Ascending aorta (tissue), 2 donors: ENCODE measurements at regions not wholly inside any gene's neighbourhood (a gene's known extent, or its start where the extent isn't known, plus 50 kb on each side); places are given as distances from the start of the nearest gene placed in this dataset.

Source experiments
- DNase-seq, 2 donors: peaks; one replicate each; pipeline ENCODE4 v3.0.0-alpha.2; 2019; ENCODE audit warnings: low spot score in 2 of 2
- H3K27ac ChIP-seq, 2 donors: fragments of 200-600 bp; sonication (generic); one replicate each; pipeline ENCODE4 v1.5.1; 2016 to 2017; ENCODE audit warnings: mild to moderate bottlenecking in 1 of 2
- H3K27me3 ChIP-seq: fragments of 200-600 bp; sonication (generic); one replicate; pipeline ENCODE4 v1.5.1; 2017
- H3K36me3 ChIP-seq, 2 donors: fragments of 200-600 bp; sonication (generic); one replicate each; pipeline ENCODE4 v1.5.1; 2016
- H3K4me1 ChIP-seq, 2 donors: fragments of 200-600 bp; sonication (generic); one replicate each; pipeline ENCODE4 v1.5.1; 2016 to 2017; ENCODE audit warnings: mild to moderate bottlenecking in 1 of 2
- H3K4me3 ChIP-seq, 2 donors: fragments of 200-600 bp; sonication (generic); one replicate each; pipeline ENCODE4 v1.5.1; 2016 to 2017; ENCODE audit warnings: mild to moderate bottlenecking in 1 of 2
- H3K9me3 ChIP-seq, 2 donors: fragments of 200-600 bp; sonication (generic); one replicate each; pipeline ENCODE4 v1.5.1; 2016
- intact Hi-C: fragments of 100-400 bp; cut with DNase I; formaldehyde crosslinking; loops from one replicate; pipeline ENCODE4 v1.15.1; 2023
- TF ChIP-seq, protein P1 (sequence below), 3 experiments: fragments of 200-600 bp in 2 of 3; fragments of 450-650 bp in 1 of 3; sonication (generic) in 2 of 3; IDR thresholded peaks; one replicate each; pipeline ENCODE4 v1.5.1; 2016 to 2019; ENCODE audit warnings: antibody characterized with exemption in 3 of 3, mild to moderate bottlenecking in 1 of 3, moderate library complexity in 1 of 3

DNA sequence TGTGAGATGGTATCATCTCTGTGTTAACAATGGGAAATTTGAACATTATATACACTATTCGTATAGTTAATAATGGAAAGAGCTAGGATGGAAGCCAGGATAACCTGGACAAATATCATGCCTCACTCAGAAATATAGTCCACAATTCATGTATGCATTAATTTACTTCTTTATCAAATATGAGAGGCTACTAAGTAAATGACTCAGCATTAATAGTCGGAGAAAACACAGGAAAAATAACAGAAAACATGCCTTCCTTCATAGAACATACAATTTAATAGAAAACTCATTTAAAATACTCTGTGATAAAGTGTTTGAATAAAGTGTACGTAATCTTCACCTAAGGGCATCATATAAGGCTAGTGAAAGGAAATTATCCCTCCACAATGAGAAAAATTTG is 383.4 kb upstream of the SLITRK5 start:
- Histone ChIP-seq H3K4me1 (no peaks in the 10 kb centered on the region), H3K4me3 (no peak overlapping the region), H3K36me3 (no peaks in the 10 kb centered on the region), H3K27me3 (no peaks in the 10 kb centered on the region), H3K9me3 (no peaks in the 10 kb centered on the region), H3K27ac (no peak overlapping the region)
- DNase-seq: no peak
- TF ChIP-seq, protein P1, sequence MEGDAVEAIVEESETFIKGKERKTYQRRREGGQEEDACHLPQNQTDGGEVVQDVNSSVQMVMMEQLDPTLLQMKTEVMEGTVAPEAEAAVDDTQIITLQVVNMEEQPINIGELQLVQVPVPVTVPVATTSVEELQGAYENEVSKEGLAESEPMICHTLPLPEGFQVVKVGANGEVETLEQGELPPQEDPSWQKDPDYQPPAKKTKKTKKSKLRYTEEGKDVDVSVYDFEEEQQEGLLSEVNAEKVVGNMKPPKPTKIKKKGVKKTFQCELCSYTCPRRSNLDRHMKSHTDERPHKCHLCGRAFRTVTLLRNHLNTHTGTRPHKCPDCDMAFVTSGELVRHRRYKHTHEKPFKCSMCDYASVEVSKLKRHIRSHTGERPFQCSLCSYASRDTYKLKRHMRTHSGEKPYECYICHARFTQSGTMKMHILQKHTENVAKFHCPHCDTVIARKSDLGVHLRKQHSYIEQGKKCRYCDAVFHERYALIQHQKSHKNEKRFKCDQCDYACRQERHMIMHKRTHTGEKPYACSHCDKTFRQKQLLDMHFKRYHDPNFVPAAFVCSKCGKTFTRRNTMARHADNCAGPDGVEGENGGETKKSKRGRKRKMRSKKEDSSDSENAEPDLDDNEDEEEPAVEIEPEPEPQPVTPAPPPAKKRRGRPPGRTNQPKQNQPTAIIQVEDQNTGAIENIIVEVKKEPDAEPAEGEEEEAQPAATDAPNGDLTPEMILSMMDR (IDR thresholded peaks at IDR 0.05): no peak
- intact Hi-C loops: no loop called here

- H3K27me3 ChIP-seq: no peaks in the 10 kb centered on the region
- intact Hi-C loops: no loop called here
- no peak for DNase-seq
- H3K9me3 ChIP-seq: no peaks in the 10 kb centered on the region
- H3K4me3 ChIP-seq: no peak overlapping the region
- no peak overlapping the region for H3K27ac ChIP-seq
- no peaks in the 10 kb centered on the region for H3K4me1 ChIP-seq
- TF ChIP-seq, protein P1 (IDR thresholded peaks at IDR 0.05): no peak
- no peaks in the 10 kb centered on the region for H3K36me3 ChIP-seq
These were observed 375.5 kb upstream of the SLITRK5 start for GRCh38 chr13:87295636-87296035.

DNA sequence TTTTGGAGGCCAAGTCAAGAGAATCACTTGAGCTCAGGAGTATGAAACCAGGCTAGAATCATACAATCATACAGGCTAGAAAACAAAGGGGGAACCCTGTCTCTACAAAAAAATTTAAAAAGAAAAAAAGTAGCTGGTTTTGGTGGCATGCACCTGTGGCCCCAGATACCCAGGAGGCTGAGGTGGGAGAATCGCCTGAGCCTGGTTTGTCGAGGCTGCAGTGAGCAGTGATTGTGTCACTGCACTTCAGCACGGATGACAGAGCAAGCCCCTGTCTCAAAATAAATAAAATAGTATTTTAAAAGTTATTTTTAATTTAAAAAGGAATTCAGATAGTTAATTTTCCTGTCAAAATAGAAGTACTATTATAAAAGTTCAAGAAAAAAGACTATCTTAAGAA is 369.1 kb upstream of the SLITRK5 start:
- no peaks in the 10 kb centered on the region for H3K9me3 ChIP-seq
- no peaks in the 10 kb centered on the region for H3K27me3 ChIP-seq
- intact Hi-C loops: no loop called here
- H3K36me3 ChIP-seq: no peaks in the 10 kb centered on the region
- TF ChIP-seq, protein P1 (IDR thresholded peaks at IDR 0.05): no peak
- H3K27ac ChIP-seq: no peak overlapping the region
- H3K4me3 ChIP-seq: no peak overlapping the region
- no peak for DNase-seq
- H3K4me1 ChIP-seq: no peaks in the 10 kb centered on the region

DNA sequence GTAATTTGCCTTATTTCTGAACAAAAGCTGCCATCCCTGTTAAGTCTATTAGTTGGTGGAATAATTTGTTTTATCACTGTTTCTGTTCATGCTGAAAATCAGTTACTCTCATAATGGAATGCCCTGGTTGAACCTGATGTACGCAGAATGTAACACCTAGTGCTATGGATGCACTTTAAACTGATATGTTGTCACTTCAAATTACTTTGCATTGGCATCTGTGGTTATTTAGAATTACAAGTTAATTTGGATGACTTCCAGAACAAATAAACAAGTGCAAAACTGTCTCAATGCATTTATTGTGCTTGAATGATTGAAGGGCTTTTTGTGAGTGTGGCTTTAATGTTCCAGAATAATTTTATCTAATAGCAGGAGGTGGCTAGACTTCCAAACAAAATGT is 368.2 kb upstream of the SLITRK5 start:
- intact Hi-C loops: no loop called here
- TF ChIP-seq, protein P1 (IDR thresholded peaks at IDR 0.05): no peak
- H3K4me3 ChIP-seq: no peak overlapping the region
- no peak overlapping the region for H3K27ac ChIP-seq
- H3K9me3 ChIP-seq: no peaks in the 10 kb centered on the region
- no peaks in the 10 kb centered on the region for H3K36me3 ChIP-seq
- DNase-seq: no peak
- H3K4me1 ChIP-seq: no peaks in the 10 kb centered on the region
- no peaks in the 10 kb centered on the region for H3K27me3 ChIP-seq

- TF ChIP-seq, protein P1 (IDR thresholded peaks at IDR 0.05): no peak
- Histone ChIP-seq H3K27me3 (no peaks in the 10 kb centered on the region), H3K4me1 (no peaks in the 10 kb centered on the region), H3K36me3 (no peaks in the 10 kb centered on the region), H3K27ac (no peak overlapping the region), H3K9me3 (no peaks in the 10 kb centered on the region), H3K4me3 (no peak overlapping the region)
- DNase-seq: no peak
- intact Hi-C loops: no loop called here
These were observed 360.0 kb upstream of the SLITRK5 start for GRCh38 chr13:87311165-87311564.

DNA sequence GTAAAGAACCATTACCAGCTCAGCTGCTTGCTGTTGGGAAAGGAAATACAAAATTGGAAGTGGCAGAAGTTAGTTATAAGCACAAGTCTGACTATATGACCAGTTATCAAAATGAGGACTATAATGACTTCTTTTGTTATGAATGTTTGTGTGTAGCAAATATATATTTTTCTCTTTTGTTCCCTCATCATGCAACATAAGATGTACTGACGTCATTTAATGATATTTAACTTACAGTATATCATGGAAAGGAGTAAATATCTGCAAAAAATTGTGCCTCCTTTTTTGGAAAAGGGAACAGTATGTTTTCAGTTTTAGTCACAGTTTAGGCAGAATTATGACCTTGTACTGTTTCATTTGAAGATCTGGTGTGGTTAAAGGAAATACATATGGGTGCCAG is 356.3 kb upstream of the SLITRK5 start:
- intact Hi-C loops: no loop called here
- DNase-seq: no peak
- H3K27me3 ChIP-seq: no peaks in the 10 kb centered on the region
- TF ChIP-seq, protein P1 (IDR thresholded peaks at IDR 0.05): no peak
- H3K4me1 ChIP-seq: no peaks in the 10 kb centered on the region
- H3K4me3 ChIP-seq: no peak overlapping the region
- no peaks in the 10 kb centered on the region for H3K36me3 ChIP-seq
- no peak overlapping the region for H3K27ac ChIP-seq
- H3K9me3 ChIP-seq: no peaks in the 10 kb centered on the region
